GM23338 (cell line): ENCODE measurements at regions not wholly inside any gene's neighbourhood (a gene's known extent, or its start where the extent isn't known, plus 50 kb on each side); places are given as distances from the start of the nearest gene placed in this dataset.
A peak's percentile ranks its signal among the peaks of the same experiment; 100 is the strongest.

Experiments used
- ATAC-seq: fragments of 200-7000 bp; cut with Tn5 transposase; 3 replicates; pipeline ENCODE4 v1.9.1; 2020
- DNase-seq: peaks from one replicate; pipeline ENCODE4 v3.0.0-alpha.2; 2015; ENCODE audit warnings: low spot score
- H2AFZ ChIP-seq: fragments of 200-600 bp; sonication (generic); 2 replicates; pipeline ENCODE4 v1.8.0; 2016; ENCODE audit warnings: antibody characterized with exemption, mild to moderate bottlenecking, moderate library complexity
- H3F3A ChIP-seq: fragments of 200-600 bp; sonication (generic); replicated peaks from 2 replicates; pipeline ENCODE4 v1.8.0; 2017; ENCODE audit warnings: antibody characterized with exemption, mixed run types, low read depth
- H3K27ac ChIP-seq: fragments of 200-600 bp; sonication (generic); 2 replicates; pipeline ENCODE4 v1.6.1; 2016; ENCODE audit warnings: low read depth
- H3K27me3 ChIP-seq: fragments of 200-600 bp; sonication (generic); 2 replicates; pipeline ENCODE4 v1.8.0; 2016; ENCODE audit warnings: mild to moderate bottlenecking, mixed run types, moderate library complexity; ENCODE audit not compliant: insufficient read depth
- H3K36me3 ChIP-seq: fragments of 200-600 bp; sonication (generic); 2 replicates; pipeline ENCODE4 v1.8.0; 2016; ENCODE audit warnings: mild to moderate bottlenecking; ENCODE audit not compliant: insufficient read depth
- H3K4me1 ChIP-seq: fragments of 200-600 bp; sonication (generic); 2 replicates; pipeline ENCODE4 v1.8.0; 2016; ENCODE audit warnings: mild to moderate bottlenecking, moderate library complexity; ENCODE audit not compliant: insufficient read depth
- H3K4me2 ChIP-seq: fragments of 200-600 bp; sonication (generic); 2 replicates; pipeline ENCODE4 v1.7.1; 2017; ENCODE audit warnings: mixed run types
- H3K4me3 ChIP-seq: fragments of 200-600 bp; sonication (generic); 2 replicates; pipeline ENCODE4 v1.6.1; 2016; ENCODE audit warnings: mixed run types
- H3K79me2 ChIP-seq: fragments of 200-600 bp; sonication (generic); replicated peaks from 2 replicates; pipeline ENCODE4 v1.8.0; 2017; ENCODE audit warnings: mild to moderate bottlenecking; ENCODE audit not compliant: insufficient read depth
- H3K9me2 ChIP-seq: fragments of 200-600 bp; sonication (generic); 2 replicates; pipeline ENCODE4 v1.8.0; 2017; ENCODE audit not compliant: insufficient read depth
- H4K20me1 ChIP-seq: fragments of 200-600 bp; sonication (generic); replicated peaks from 2 replicates; pipeline ENCODE4 v1.8.0; 2017; ENCODE audit warnings: mild to moderate bottlenecking; ENCODE audit not compliant: insufficient read depth
- H3K27ac Mint-ChIP-seq: 2 replicates; pipeline ENCODE4 v1.8.0; 2020; ENCODE audit warnings: inconsistent platforms, mild to moderate bottlenecking, moderate library complexity, mixed read lengths
- H3K27me3 Mint-ChIP-seq: 3 replicates; pipeline ENCODE4 v1.8.0; 2022; ENCODE audit warnings: low read depth, mild to moderate bottlenecking, moderate library complexity, mixed read lengths, inconsistent platforms; ENCODE audit not compliant: insufficient read depth, poor library complexity
- H3K36me3 Mint-ChIP-seq: 3 replicates; pipeline ENCODE4 v1.8.0; 2021; ENCODE audit warnings: low read depth, mild to moderate bottlenecking, inconsistent platforms, moderate library complexity, mixed read lengths
- H3K4me1 Mint-ChIP-seq: 3 replicates; pipeline ENCODE4 v1.8.0; 2020; ENCODE audit warnings: mild to moderate bottlenecking, inconsistent platforms, mixed read lengths
- H3K4me3 Mint-ChIP-seq: 3 replicates; pipeline ENCODE4 v1.8.0; 2021; ENCODE audit warnings: moderate library complexity, mild to moderate bottlenecking, inconsistent platforms, mixed read lengths
- H3K9me3 Mint-ChIP-seq: 3 replicates; pipeline ENCODE4 v1.8.0; 2020; ENCODE audit warnings: moderate library complexity, mild to moderate bottlenecking, inconsistent platforms, mixed read lengths
- EZH2 ChIP-seq: fragments of 200-600 bp; sonication (generic); IDR thresholded peaks from one replicate; pipeline ENCODE4 v1.8.0; 2017; ENCODE audit warnings: antibody characterized with exemption, mild to moderate bottlenecking, low read depth; ENCODE audit not compliant: unreplicated experiment
- EZH2phosphoT487 ChIP-seq: fragments of 200-600 bp; sonication (generic); IDR thresholded peaks from one replicate; pipeline ENCODE4 v1.8.1; 2018; ENCODE audit warnings: antibody characterized with exemption; ENCODE audit not compliant: unreplicated experiment
- JUNB ChIP-seq: IDR thresholded peaks from one replicate; pipeline ENCODE4 v1.6.1; 2016; ENCODE audit warnings: antibody characterized with exemption; ENCODE audit not compliant: unreplicated experiment
- POLR2AphosphoS5 ChIP-seq: IDR thresholded peaks from 2 replicates; pipeline ENCODE4 v1.6.1; 2016; ENCODE audit warnings: antibody characterized with exemption, low read depth
- STAT1 ChIP-seq: IDR thresholded peaks from one replicate; pipeline ENCODE4 v1.6.1; 2016; ENCODE audit warnings: antibody characterized with exemption; ENCODE audit not compliant: unreplicated experiment
- ZNF114 ChIP-seq: fragments of 250-450 bp; sonication (Bioruptor Pico); IDR thresholded peaks from 2 replicates; pipeline ENCODE4 v1.5.0; 2020; ENCODE audit warnings: mild to moderate bottlenecking, moderate library complexity
- ZNF331 ChIP-seq: fragments of 250-450 bp; sonication (Bioruptor Pico); IDR thresholded peaks from 2 replicates; pipeline ENCODE4 v1.5.0; 2020; ENCODE audit warnings: low read depth, mild to moderate bottlenecking, moderate library complexity
- ZNF462 ChIP-seq: fragments of 250-450 bp; sonication (Bioruptor Pico); IDR thresholded peaks from 2 replicates; pipeline ENCODE4 v1.5.0; 2020; ENCODE audit warnings: mild to moderate bottlenecking, moderate library complexity
- TF ChIP-seq, protein P1 (sequence below), 2 experiments: fragments of 200-600 bp in 1 of 2; sonication (generic) in 1 of 2; conservative IDR thresholded peaks; 2 replicates each; pipeline versions ENCODE4 v1.5.1 to v1.6.1; 2016 to 2017; ENCODE audit warnings: antibody characterized with exemption in 2 of 2, low read depth in 2 of 2, mild to moderate bottlenecking in 2 of 2, moderate library complexity in 1 of 2
- TF ChIP-seq, protein P2 (sequence below): IDR thresholded peaks from 2 replicates; pipeline ENCODE4 v1.6.1; 2016; ENCODE audit warnings: antibody characterized with exemption

DNA sequence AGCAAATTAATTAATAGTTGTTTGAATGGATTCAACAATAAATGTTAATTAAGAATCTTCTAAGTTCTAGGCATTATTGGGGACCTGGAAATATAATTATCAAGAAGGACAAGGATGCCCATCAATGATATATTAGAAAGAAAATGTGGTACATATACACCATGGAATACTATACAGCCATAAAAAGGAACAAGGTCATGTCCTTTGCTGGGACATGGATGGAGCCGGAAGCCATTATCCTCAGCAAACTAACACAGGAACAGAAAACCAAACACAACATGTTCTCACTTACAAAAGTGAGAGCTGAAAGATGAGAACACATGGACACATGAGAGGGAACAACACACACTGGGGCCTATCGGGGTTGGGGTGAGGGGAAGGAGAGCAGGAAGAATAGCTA, 141.4 kb upstream of the JUN start:
- DNase-seq (no peak), ATAC-seq (no peak)
- H3K27me3 Mint-ChIP-seq: peaks cover 2% of the 10 kb centered on the region
- Histone ChIP-seq H3K9me2 (no peaks in the 10 kb centered on the region), H3K79me2 (no peaks in the 10 kb centered on the region), H3F3A (no peaks in the 10 kb centered on the region), H3K27ac (no peak overlapping the region), H3K4me1 (no peaks in the 10 kb centered on the region), H4K20me1 (no peaks in the 10 kb centered on the region), H3K4me3 (no peak overlapping the region), H3K4me2 (no peak overlapping the region), H3K27me3 (no peaks in the 10 kb centered on the region), H3K36me3 (no peaks in the 10 kb centered on the region), H2AFZ (no peak overlapping the region)
- H3K9me3 Mint-ChIP-seq: no peaks in the 10 kb centered on the region
- no peaks in the 10 kb centered on the region for H3K36me3 Mint-ChIP-seq
- no peak overlapping the region for H3K27ac Mint-ChIP-seq
- no peak overlapping the region for H3K4me3 Mint-ChIP-seq
- TF ChIP-seq JUNB: no peak
- H3K4me1 Mint-ChIP-seq: no peaks in the 10 kb centered on the region

DNA sequence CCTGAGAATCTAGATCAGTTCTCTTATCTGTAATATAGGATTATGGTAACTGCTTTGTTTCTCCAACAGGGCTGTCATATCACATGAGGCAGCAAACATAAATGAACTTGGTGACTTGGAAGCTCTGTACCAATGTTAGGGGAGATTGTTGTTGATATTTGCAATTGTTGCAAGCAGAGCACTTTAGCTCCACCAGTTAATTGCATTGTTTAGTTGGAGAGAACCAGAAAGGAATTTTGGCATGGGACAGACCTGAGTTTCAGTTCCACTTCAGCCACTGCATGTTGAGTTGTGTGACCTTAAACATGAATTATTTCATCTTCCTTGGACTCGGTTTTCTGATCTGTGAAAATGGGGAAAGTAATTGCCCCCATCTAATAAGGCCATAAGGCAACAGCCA, 142.3 kb upstream of the JUN start:
- H3K4me3 Mint-ChIP-seq: no peak overlapping the region
- no peaks in the 10 kb centered on the region for H3K9me2 ChIP-seq
- TF ChIP-seq STAT1 (no peak), EZH2phosphoT487 (no peak), ZNF462 (CRISPR knock-in tag) (no peak), ZNF114 (no peak), POLR2AphosphoS5 (no peak), ZNF331 (no peak), EZH2 (no peak), JUNB (no peak)
- TF ChIP-seq, protein P1, sequence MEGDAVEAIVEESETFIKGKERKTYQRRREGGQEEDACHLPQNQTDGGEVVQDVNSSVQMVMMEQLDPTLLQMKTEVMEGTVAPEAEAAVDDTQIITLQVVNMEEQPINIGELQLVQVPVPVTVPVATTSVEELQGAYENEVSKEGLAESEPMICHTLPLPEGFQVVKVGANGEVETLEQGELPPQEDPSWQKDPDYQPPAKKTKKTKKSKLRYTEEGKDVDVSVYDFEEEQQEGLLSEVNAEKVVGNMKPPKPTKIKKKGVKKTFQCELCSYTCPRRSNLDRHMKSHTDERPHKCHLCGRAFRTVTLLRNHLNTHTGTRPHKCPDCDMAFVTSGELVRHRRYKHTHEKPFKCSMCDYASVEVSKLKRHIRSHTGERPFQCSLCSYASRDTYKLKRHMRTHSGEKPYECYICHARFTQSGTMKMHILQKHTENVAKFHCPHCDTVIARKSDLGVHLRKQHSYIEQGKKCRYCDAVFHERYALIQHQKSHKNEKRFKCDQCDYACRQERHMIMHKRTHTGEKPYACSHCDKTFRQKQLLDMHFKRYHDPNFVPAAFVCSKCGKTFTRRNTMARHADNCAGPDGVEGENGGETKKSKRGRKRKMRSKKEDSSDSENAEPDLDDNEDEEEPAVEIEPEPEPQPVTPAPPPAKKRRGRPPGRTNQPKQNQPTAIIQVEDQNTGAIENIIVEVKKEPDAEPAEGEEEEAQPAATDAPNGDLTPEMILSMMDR (conservative IDR thresholded peaks at IDR 0.05; ENCODE audit: low read depth in 2 of 2): no peak
- TF ChIP-seq, protein P2, sequence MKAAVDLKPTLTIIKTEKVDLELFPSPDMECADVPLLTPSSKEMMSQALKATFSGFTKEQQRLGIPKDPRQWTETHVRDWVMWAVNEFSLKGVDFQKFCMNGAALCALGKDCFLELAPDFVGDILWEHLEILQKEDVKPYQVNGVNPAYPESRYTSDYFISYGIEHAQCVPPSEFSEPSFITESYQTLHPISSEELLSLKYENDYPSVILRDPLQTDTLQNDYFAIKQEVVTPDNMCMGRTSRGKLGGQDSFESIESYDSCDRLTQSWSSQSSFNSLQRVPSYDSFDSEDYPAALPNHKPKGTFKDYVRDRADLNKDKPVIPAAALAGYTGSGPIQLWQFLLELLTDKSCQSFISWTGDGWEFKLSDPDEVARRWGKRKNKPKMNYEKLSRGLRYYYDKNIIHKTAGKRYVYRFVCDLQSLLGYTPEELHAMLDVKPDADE: no peak

More for the DNA sequence above, 142.3 kb upstream of the JUN start:
- Mint-ChIP-seq H3K27me3 (peaks cover 2% of the 10 kb centered on the region), H3K36me3 (no peaks in the 10 kb centered on the region), H3K4me1 (no peaks in the 10 kb centered on the region), H3K9me3 (no peaks in the 10 kb centered on the region), H3K27ac (no peak overlapping the region)
- H3K4me3 ChIP-seq: no peak overlapping the region
- no peaks in the 10 kb centered on the region for H3K27me3 ChIP-seq
- H3K4me1 ChIP-seq: no peaks in the 10 kb centered on the region
- H3K27ac ChIP-seq: no peak overlapping the region
- H4K20me1 ChIP-seq: no peaks in the 10 kb centered on the region
- H3F3A ChIP-seq: no peaks in the 10 kb centered on the region
- DNase-seq (no peak), ATAC-seq (no peak)
- no peak overlapping the region for H3K4me2 ChIP-seq
- no peaks in the 10 kb centered on the region for H3K79me2 ChIP-seq
- no peaks in the 10 kb centered on the region for H3K36me3 ChIP-seq
- H2AFZ ChIP-seq: 0 out of 2 replicates have a peak overlapping the region, but pooled peaks have one; percentile 4
